ENCODE measurements at regions not wholly inside any gene's neighbourhood (a gene's known extent, or its start where the extent isn't known, plus 50 kb on each side); places are given as distances from the start of the nearest gene placed in this dataset.

- no peak for DNase-seq
- Histone ChIP-seq H3K27me3 (no peaks in the 10 kb centered on the region), H3K27ac (no peak overlapping the region), H3K4me3 (no peak overlapping the region), H3K9me3 (peaks cover 0 to 2% of the 10 kb centered on the region in 2 donors), H3K36me3 (no peaks in the 10 kb centered on the region), H3K4me1 (ENCODE audit: insufficient read depth) (no peaks in the 10 kb centered on the region)
- no peak for TF ChIP-seq EP300 (IDR thresholded peaks at IDR 0.05)
- no peak for TF ChIP-seq POLR2A (IDR thresholded peaks at IDR 0.05)
- TF ChIP-seq, protein P1, sequence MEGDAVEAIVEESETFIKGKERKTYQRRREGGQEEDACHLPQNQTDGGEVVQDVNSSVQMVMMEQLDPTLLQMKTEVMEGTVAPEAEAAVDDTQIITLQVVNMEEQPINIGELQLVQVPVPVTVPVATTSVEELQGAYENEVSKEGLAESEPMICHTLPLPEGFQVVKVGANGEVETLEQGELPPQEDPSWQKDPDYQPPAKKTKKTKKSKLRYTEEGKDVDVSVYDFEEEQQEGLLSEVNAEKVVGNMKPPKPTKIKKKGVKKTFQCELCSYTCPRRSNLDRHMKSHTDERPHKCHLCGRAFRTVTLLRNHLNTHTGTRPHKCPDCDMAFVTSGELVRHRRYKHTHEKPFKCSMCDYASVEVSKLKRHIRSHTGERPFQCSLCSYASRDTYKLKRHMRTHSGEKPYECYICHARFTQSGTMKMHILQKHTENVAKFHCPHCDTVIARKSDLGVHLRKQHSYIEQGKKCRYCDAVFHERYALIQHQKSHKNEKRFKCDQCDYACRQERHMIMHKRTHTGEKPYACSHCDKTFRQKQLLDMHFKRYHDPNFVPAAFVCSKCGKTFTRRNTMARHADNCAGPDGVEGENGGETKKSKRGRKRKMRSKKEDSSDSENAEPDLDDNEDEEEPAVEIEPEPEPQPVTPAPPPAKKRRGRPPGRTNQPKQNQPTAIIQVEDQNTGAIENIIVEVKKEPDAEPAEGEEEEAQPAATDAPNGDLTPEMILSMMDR (IDR thresholded peaks at IDR 0.05) = no peak
- intact Hi-C loops (cut with DNase I) = no loop called here
- 84 to 91% (median 91%) methylated on average over 9 of the region's 9 CpGs for WGBS, 3 donors
Observed at GRCh38 chr19:28453420-28453819, 759.5 kb downstream of the UQCRFS1 start.

GRCh38 chr19:28449803-28450202 is 763.1 kb downstream of the UQCRFS1 start:
- H3K9me3 ChIP-seq = peaks cover 0 to 2% of the 10 kb centered on the region in 2 donors
- no peaks in the 10 kb centered on the region for H3K27me3 ChIP-seq
- intact Hi-C loops (cut with DNase I) = no loop called here
- no peak overlapping the region for H3K4me3 ChIP-seq
- TF ChIP-seq POLR2A (IDR thresholded peaks at IDR 0.05) (no peak), EP300 (IDR thresholded peaks at IDR 0.05) (no peak)
- TF ChIP-seq, protein P1 (IDR thresholded peaks at IDR 0.05) = no peak
- H3K36me3 ChIP-seq = no peaks in the 10 kb centered on the region
- WGBS, 3 donors = 77 to 81% (median 80%) methylated on average over 1 of the region's 1 CpG
- DNase-seq = no peak
- H3K27ac ChIP-seq = no peak overlapping the region
- no peaks in the 10 kb centered on the region for H3K4me1 ChIP-seq (ENCODE audit: insufficient read depth)

DNA sequence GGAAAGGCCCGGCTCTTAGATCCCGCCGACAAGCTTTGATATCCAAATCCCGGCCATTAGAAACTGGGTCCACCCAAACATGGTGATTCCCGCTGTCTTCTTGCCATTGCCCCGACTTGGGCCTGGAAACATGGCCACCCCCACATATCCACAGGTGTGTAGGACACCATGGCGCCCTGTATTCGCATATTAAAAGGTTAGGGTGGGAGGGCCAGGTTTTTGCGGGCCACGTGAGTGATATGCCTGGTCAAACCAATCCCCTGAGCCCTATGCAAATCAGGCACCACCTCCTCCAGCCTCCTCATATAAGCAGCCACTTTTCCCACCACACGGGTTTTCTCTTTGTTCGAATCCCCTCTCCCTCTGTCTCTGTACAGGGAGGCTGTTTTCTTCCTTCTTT is 766.4 kb downstream of the UQCRFS1 start:
- no peaks in the 10 kb centered on the region for H3K27me3 ChIP-seq
- no peaks in the 10 kb centered on the region for H3K36me3 ChIP-seq
- WGBS, 3 donors = 86 to 92% (median 87%) methylated on average over 12 of the region's 12 CpGs
- intact Hi-C loops (cut with DNase I) = no loop called here
- no peak overlapping the region for H3K4me3 ChIP-seq
- no peak overlapping the region for H3K27ac ChIP-seq
- H3K9me3 ChIP-seq = no peaks in the 10 kb centered on the region
- TF ChIP-seq, protein P1 (IDR thresholded peaks at IDR 0.05) = no peak
- no peak for TF ChIP-seq EP300 (IDR thresholded peaks at IDR 0.05)
- TF ChIP-seq POLR2A (IDR thresholded peaks at IDR 0.05) = no peak
- H3K4me1 ChIP-seq (ENCODE audit: insufficient read depth) = no peaks in the 10 kb centered on the region
- no peak for DNase-seq

DNA sequence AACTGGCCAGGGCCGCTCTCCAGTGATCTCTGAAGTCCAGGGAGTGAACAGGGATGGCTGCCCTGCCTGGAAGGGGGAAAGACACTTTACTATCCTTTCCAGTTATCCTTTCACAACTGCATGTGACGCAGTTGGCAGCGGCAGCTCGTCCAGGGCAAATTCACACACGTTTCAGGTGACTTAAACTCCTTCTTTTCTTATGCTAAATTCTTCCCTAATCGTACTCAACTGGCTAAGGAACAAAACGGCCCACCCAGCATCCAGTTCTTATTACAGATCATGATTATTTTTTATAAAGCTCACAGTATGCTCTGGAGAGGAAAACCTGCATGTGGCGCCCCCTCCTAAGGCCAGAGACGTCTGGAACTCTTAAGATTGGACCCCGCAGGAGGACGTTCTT is 767.1 kb downstream of the UQCRFS1 start:
- TF ChIP-seq, protein P1 (IDR thresholded peaks at IDR 0.05) = no peak
- TF ChIP-seq EP300 (IDR thresholded peaks at IDR 0.05) (no peak), POLR2A (IDR thresholded peaks at IDR 0.05) (no peak)
- Histone ChIP-seq H3K4me1 (ENCODE audit: insufficient read depth) (no peaks in the 10 kb centered on the region), H3K27ac (no peak overlapping the region), H3K27me3 (no peaks in the 10 kb centered on the region), H3K4me3 (no peak overlapping the region), H3K9me3 (no peaks in the 10 kb centered on the region), H3K36me3 (no peaks in the 10 kb centered on the region)
- WGBS, 3 donors = 57 to 74% (median 67%) methylated on average over 11 of the region's 11 CpGs
- no peak for DNase-seq
- intact Hi-C loops (cut with DNase I) = no loop called here

DNA sequence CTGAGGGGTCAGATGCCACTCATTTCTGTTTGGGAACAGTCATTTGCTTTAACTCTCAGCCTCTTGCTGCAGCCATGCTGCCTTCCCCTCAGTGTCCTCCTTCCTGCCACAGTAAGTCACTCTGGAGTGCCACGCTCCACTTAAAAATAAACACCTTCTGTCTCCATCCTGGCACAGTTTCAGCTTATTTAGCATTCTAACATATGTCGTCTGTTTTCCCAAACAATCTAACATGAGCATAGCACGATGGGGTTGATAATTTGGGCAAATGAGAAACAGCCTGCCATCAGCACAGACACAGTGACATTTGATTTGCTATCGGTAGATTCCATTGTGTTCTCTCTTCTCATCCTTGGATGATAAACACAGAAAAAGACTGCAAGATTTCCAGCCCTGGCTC is 768.6 kb downstream of the UQCRFS1 start:
- DNase-seq = no peak
- H3K36me3 ChIP-seq = no peaks in the 10 kb centered on the region
- intact Hi-C loops (cut with DNase I) = no loop called here
- no peak for TF ChIP-seq POLR2A (IDR thresholded peaks at IDR 0.05)
- TF ChIP-seq, protein P1 (IDR thresholded peaks at IDR 0.05) = no peak
- TF ChIP-seq EP300 (IDR thresholded peaks at IDR 0.05) = no peak
- 29 to 49% (median 41%) methylated on average over 4 of the region's 4 CpGs for WGBS, 3 donors
- no peaks in the 10 kb centered on the region for H3K9me3 ChIP-seq
- no peak overlapping the region for H3K4me3 ChIP-seq
- no peaks in the 10 kb centered on the region for H3K4me1 ChIP-seq (ENCODE audit: insufficient read depth)
- no peaks in the 10 kb centered on the region for H3K27me3 ChIP-seq
- no peak overlapping the region for H3K27ac ChIP-seq
